ENCODE measurements at regions not wholly inside any gene's neighbourhood (a gene's known extent, or its start where the extent isn't known, plus 50 kb on each side); places are given as distances from the start of the nearest gene placed in this dataset.

- Histone ChIP-seq H3K9me3 (replicated peaks; ENCODE audit: control insufficient read depth, insufficient read depth, low read length) (no peaks in the 10 kb centered on the region), H3K9ac (ENCODE audit: control insufficient read depth, insufficient read depth, low read length) (no peak overlapping the region), H3K27ac (ENCODE audit: control insufficient read depth, insufficient read depth) (no peak overlapping the region), H3K4me3 (no peak overlapping the region), H4K20me1 (ENCODE audit: control insufficient read depth, insufficient read depth) (no peaks in the 10 kb centered on the region), H3K36me3 (ENCODE audit: control insufficient read depth in 2 of 2, insufficient read depth in 2 of 2, low read length in 1 of 2) (no peaks in the 10 kb centered on the region), H3K79me2 (ENCODE audit: control insufficient read depth, insufficient read depth, low read length) (no peaks in the 10 kb centered on the region), H3K4me1 (ENCODE audit: control insufficient read depth, insufficient read depth, low read length) (no peaks in the 10 kb centered on the region), H3K4me2 (ENCODE audit: control insufficient read depth, insufficient read depth) (no peak overlapping the region), H2AFZ (ENCODE audit: control insufficient read depth, low read depth, low read length) (no peak overlapping the region), H3K27me3 (replicated peaks in 1 of 2; ENCODE audit: control insufficient read depth in 2 of 2, insufficient read depth in 2 of 2, low read length in 1 of 2) (no peaks in the 10 kb centered on the region)
- FAIRE-seq (no peak), DNase-seq (ENCODE audit: low read depth, low spot score) (no peak), ATAC-seq (no peak)
- WGBS (ENCODE audit: insufficient coverage, insufficient replicate concordance, low lambda C conversion rate, missing lambda C conversion rate) = 0% methylated on average over 2 of the region's 2 CpGs
- ChIA-PET RAD21 (ENCODE audit: unreplicated experiment) (no interaction called here), CTCF (no interaction called here), SMC1A (ENCODE audit: uncharacterized antibody, unreplicated experiment) (no interaction called here), POLR2A (no interaction called here)
- intact Hi-C loops (cut with micrococcal nuclease; ENCODE audit: unreplicated experiment) = no loop called here
- in situ Hi-C loops (cut with MboI) = no loop called here
- TF ChIP-seq HCFC1 (IDR thresholded peaks at IDR 0.05; ENCODE audit: low read length) (no peak), SMAD5 (IDR thresholded peaks at IDR 0.05; ENCODE audit: low read depth) (no peak), IKZF1 (conservative IDR thresholded peaks at IDR 0.05) (no peak), SIN3A (IDR thresholded peaks at IDR 0.05; ENCODE audit: low read depth, low read length) (no peak), MYB (IDR thresholded peaks at IDR 0.05; ENCODE audit: borderline replicate concordance, low read depth, low read length) (no peak), LARP7 (IDR thresholded peaks at IDR 0.05) (no peak), CHD1 (IDR thresholded peaks at IDR 0.05; ENCODE audit: low read depth, low read length) (no peak), STAT1 (conservative IDR thresholded peaks at IDR 0.05) (no peak), JUND (IDR thresholded peaks at IDR 0.05; ENCODE audit: low read depth, low read length) (no peak), NFYB (IDR thresholded peaks at IDR 0.05; ENCODE audit: insufficient read depth, low read depth, low read length) (no peak), JUNB (IDR thresholded peaks at IDR 0.05) (no peak), TCF3 (IDR thresholded peaks at IDR 0.05; ENCODE audit: borderline replicate concordance, insufficient read depth, low read depth, low read length) (no peak), EGR1 (IDR thresholded peaks at IDR 0.05; ENCODE audit: borderline replicate concordance in 1 of 2, low read depth in 2 of 2, low read length in 2 of 2) (no peak)
- no TSS peak for BruUV-seq (replicated peaks)
Observed at GRCh38 chr6:48809700-48810099, 653.4 kb downstream of the MMUT start.

Data from GM12878 (cell line).